ENCODE measurements at regions not wholly inside any gene's neighbourhood (a gene's known extent, or its start where the extent isn't known, plus 50 kb on each side); places are given as distances from the start of the nearest gene placed in this dataset.
"Not testable (repeated sequence)": the region's sequence is repeated elsewhere in the genome, so short reads cannot be mapped to it uniquely, and the experiment has no call there.

DNA sequence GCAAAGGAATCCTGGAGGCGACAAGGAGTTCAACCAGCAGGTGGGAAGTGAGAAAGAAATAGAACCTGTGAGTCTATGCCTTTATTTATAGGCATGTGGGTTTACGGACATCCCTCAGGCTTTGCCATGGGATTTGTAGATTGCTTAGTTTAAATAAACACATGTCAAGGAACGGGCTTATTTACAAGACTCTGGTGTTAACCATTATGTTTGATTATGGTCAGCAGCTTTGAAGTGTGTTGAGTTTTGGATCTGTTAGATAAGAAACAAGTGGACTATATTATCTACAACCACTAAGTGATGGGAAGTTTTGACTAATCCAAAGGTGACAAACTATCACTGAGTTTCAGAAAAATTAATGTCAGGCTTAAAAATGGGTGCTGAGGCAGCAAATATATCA lies 143.2 kb downstream of the SLITRK5 start (continued):
- TF ChIP-seq, protein P1, sequence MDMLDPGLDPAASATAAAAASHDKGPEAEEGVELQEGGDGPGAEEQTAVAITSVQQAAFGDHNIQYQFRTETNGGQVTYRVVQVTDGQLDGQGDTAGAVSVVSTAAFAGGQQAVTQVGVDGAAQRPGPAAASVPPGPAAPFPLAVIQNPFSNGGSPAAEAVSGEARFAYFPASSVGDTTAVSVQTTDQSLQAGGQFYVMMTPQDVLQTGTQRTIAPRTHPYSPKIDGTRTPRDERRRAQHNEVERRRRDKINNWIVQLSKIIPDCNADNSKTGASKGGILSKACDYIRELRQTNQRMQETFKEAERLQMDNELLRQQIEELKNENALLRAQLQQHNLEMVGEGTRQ (IDR thresholded peaks at IDR 0.05) = no peak
- no peak for TF ChIP-seq CBX8 (IDR thresholded peaks at IDR 0.05)
- no peak for TF ChIP-seq MYC (IDR thresholded peaks at IDR 0.05; ENCODE audit: borderline replicate concordance, low read length)
- no peak for TF ChIP-seq MAZ (IDR thresholded peaks at IDR 0.05; ENCODE audit: borderline replicate concordance, low read depth, low read length)
- TF ChIP-seq, protein P2, sequence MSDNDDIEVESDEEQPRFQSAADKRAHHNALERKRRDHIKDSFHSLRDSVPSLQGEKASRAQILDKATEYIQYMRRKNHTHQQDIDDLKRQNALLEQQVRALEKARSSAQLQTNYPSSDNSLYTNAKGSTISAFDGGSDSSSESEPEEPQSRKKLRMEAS (IDR thresholded peaks at IDR 0.05) = no peak
- no peak for TF ChIP-seq POLR2A (IDR thresholded peaks at IDR 0.05; ENCODE audit: low read length)

DNA sequence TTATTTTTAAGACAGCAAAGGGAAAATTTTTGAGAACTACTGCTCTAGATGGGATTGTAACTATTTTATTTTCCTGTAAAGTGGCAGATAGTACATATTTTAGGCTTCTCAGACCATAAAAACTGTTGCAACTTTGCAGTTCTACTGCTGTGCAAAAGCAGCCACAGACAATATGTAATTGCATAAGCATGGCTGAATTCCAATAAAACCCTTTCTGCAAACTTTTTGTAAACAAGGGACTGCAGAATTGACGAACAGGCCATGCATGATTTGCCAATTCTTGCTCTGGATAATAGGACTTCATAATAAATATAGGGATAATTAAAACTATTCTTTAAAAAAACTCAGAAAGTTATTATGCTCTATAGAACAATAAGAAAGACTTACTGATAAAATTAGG lies 149.1 kb downstream of the SLITRK5 start:
- ChIA-PET POLR2A (no interaction called here), CTCF (no interaction called here)
- Histone ChIP-seq H3K4me3 (no peak overlapping the region), H3K9me3 (no peaks in the 10 kb centered on the region), H3K4me1 (no peaks in the 10 kb centered on the region), H3K27ac (no peak overlapping the region), H3K4me2 (no peak overlapping the region)
- FAIRE-seq (no peak), ATAC-seq (no peak), DNase-seq (ENCODE audit: low read depth in 1 of 2, low spot score in 1 of 2) (no peak)
- 13% methylated on average over 1 of the region's 1 CpG for WGBS (ENCODE audit: missing lambda C conversion rate)
- TF ChIP-seq, protein P3, sequence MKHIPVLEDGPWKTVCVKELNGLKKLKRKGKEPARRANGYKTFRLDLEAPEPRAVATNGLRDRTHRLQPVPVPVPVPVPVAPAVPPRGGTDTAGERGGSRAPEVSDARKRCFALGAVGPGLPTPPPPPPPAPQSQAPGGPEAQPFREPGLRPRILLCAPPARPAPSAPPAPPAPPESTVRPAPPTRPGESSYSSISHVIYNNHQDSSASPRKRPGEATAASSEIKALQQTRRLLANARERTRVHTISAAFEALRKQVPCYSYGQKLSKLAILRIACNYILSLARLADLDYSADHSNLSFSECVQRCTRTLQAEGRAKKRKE (CRISPR knock-in tag; IDR thresholded peaks at IDR 0.05; ENCODE audit: low read depth) = no peak
- TF ChIP-seq NR3C1 (IDR thresholded peaks at IDR 0.05) (no peak), FOSB (CRISPR knock-in tag; IDR thresholded peaks at IDR 0.05) (no peak), CBX8 (IDR thresholded peaks at IDR 0.05) (no peak)

DNA sequence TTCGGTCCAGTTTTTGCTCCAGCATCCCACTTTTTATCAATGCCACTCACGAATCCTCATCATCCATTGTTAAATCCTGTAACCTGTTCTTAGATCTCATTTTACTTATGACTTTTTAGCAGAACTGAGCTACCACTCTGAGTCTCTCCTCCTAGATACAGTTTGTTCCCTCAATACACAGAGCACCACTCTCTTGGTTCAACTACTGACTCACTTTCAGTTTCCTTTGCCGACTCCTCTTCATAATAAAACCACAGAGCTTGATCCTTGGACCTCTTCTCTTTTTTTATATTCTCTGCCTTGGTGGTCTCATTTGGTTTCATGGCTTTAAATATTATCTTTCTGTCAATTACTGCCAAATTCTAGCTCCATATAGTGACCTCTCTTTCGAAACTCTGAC lies 150.3 kb downstream of the SLITRK5 start:
- Histone ChIP-seq H3K27ac (no peak overlapping the region), H3K4me3 (no peak overlapping the region), H3K9me3 (no peaks in the 10 kb centered on the region), H3K4me2 (no peak overlapping the region), H3K4me1 (no peaks in the 10 kb centered on the region)
- FAIRE-seq (no peak), DNase-seq (ENCODE audit: low read depth in 1 of 2, low spot score in 1 of 2) (no peak), ATAC-seq (no peak)
- TF ChIP-seq FOXS1 (CRISPR knock-in tag; IDR thresholded peaks at IDR 0.05) = no peak
- TF ChIP-seq, protein P4, sequence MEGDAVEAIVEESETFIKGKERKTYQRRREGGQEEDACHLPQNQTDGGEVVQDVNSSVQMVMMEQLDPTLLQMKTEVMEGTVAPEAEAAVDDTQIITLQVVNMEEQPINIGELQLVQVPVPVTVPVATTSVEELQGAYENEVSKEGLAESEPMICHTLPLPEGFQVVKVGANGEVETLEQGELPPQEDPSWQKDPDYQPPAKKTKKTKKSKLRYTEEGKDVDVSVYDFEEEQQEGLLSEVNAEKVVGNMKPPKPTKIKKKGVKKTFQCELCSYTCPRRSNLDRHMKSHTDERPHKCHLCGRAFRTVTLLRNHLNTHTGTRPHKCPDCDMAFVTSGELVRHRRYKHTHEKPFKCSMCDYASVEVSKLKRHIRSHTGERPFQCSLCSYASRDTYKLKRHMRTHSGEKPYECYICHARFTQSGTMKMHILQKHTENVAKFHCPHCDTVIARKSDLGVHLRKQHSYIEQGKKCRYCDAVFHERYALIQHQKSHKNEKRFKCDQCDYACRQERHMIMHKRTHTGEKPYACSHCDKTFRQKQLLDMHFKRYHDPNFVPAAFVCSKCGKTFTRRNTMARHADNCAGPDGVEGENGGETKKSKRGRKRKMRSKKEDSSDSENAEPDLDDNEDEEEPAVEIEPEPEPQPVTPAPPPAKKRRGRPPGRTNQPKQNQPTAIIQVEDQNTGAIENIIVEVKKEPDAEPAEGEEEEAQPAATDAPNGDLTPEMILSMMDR (IDR thresholded peaks at IDR 0.05) = no peak
- 58% methylated on average over 4 of the region's 4 CpGs for WGBS (ENCODE audit: missing lambda C conversion rate)
- ChIA-PET CTCF (no interaction called here), POLR2A (no interaction called here)

DNA sequence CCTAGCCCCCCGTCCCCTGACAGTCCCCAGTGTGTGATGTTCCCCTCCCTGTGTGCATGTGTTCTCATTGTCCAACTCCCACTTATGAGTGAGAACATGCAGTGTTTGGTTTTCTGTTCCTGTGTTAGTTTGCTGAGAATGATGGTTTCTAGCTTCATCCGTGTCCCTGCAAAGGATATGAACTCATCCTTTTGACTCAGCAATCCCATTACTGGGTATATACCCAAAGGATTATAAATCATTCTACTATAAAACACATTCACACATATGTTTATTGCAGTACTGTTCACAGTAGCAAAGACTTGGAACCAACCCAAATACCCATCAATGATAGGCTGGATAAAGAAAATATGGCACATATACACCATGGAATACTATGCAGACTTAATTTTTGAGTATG lies 155.1 kb downstream of the SLITRK5 start:
- H3K27ac ChIP-seq; POLR2A ChIA-PET; FAIRE-seq; DNase-seq (ENCODE audit: low read depth in 1 of 2, low spot score in 1 of 2); ATAC-seq; H3K4me1 ChIP-seq; H3K4me3 ChIP-seq; H3K4me2 ChIP-seq; H3K9me3 ChIP-seq: not testable (repeated sequence)
- CTCF ChIA-PET = interaction anchor here (1.4 kb wide), 1 partner anchor 16 kb away, joined by 3 read pairs; no protein-coding TSS in a partner anchor
- WGBS (ENCODE audit: missing lambda C conversion rate) = 54% methylated on average over 2 of the region's 2 CpGs

DNA sequence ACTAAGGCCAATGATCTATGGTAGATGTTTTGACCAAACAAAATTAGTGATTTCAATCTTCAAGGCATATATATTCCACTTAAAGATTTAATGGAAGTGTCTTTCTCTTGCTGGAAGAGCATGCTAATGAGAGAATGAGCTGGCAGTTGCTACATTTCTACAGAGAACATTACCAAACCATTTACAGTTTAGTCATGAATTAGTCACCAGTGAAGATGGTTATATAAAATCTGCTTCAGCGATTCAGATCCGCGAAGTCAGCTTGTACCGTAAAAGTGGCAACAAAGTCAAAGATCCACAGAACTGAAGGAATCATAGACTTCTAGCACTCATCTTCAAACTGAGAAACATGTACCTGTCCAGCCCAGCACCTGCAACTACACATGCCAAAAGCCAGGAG lies 156.3 kb downstream of the SLITRK5 start:
- TF ChIP-seq FOSL2 (IDR thresholded peaks at IDR 0.05) (no peak), FOSL2 (CRISPR knock-in tag; IDR thresholded peaks at IDR 0.05) (peak; percentile 32; the same call in 1 of the 2 replicates), CBX2 (IDR thresholded peaks at IDR 0.05; ENCODE audit: borderline replicate concordance, low read depth) (no peak), FOSB (CRISPR knock-in tag; IDR thresholded peaks at IDR 0.05) (no peak)
- TF ChIP-seq, protein P5, sequence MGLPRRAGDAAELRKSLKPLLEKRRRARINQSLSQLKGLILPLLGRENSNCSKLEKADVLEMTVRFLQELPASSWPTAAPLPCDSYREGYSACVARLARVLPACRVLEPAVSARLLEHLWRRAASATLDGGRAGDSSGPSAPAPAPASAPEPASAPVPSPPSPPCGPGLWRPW (IDR thresholded peaks at IDR 0.05) = no peak
- WGBS (ENCODE audit: missing lambda C conversion rate) = 46% methylated on average over 4 of the region's 4 CpGs
- no peak overlapping the region for H3K4me3 ChIP-seq
- POLR2A ChIA-PET = no interaction called here
- no peak for ATAC-seq
- no peaks in the 10 kb centered on the region for H3K9me3 ChIP-seq
- CTCF ChIA-PET = interaction anchor here (1.4 kb wide), 1 partner anchor 17 kb away, joined by 3 read pairs; no protein-coding TSS in a partner anchor
- peak in 1 of 2 experiments; percentile 1 for DNase-seq (ENCODE audit: low read depth in 1 of 2, low spot score in 1 of 2)
- no peak overlapping the region for H3K27ac ChIP-seq
- H3K4me1 ChIP-seq = no peaks in the 10 kb centered on the region
- H3K4me2 ChIP-seq = no peak overlapping the region
- no peak for FAIRE-seq
